Esophagus squamous epithelium (tissue), 5 donors: ENCODE measurements at regions not wholly inside any gene's neighbourhood (a gene's known extent, or its start where the extent isn't known, plus 50 kb on each side); places are given as distances from the start of the nearest gene placed in this dataset.

ENCODE experiments used
- DNase-seq: peaks from one replicate; lab custom pipeline; 2025; lab: John Stamatoyannopoulos, UW
- H3K27ac ChIP-seq, 4 donors: fragments of 200-600 bp; sonication (generic); one replicate each; pipeline ENCODE4 v1.5.1; 2016 to 2019; ENCODE audit warnings: mild to moderate bottlenecking in 1 of 4
- H3K27me3 ChIP-seq, 4 donors: fragments of 200-600 bp; sonication (generic); 1 replicate in 3 of 4; 2 replicates in 1 of 4; pipeline versions ENCODE4 v1.5.1 to v1.6.0; 2017 to 2021; ENCODE audit warnings: antibody characterized with exemption in 1 of 4
- H3K36me3 ChIP-seq, 3 donors: fragments of 200-600 bp; sonication (generic); one replicate each; pipeline ENCODE4 v1.5.1; 2016 to 2019
- H3K4me1 ChIP-seq, 3 donors: fragments of 200-600 bp; sonication (generic); one replicate each; pipeline ENCODE4 v1.5.1; 2017 to 2019
- H3K4me3 ChIP-seq, 4 donors: fragments of 200-600 bp; sonication (generic); 1 replicate in 3 of 4; 2 replicates in 1 of 4; pipeline ENCODE4 v1.5.1; 2016 to 2019; ENCODE audit warnings: mild to moderate bottlenecking in 2 of 4, moderate library complexity in 1 of 4
- H3K9me3 ChIP-seq, 3 donors: fragments of 200-600 bp; sonication (generic); one replicate each; pipeline ENCODE4 v1.5.1; 2016 to 2019
- POLR2A ChIP-seq, 4 donors: fragments of 450-650 bp; IDR thresholded peaks; one replicate each; pipeline ENCODE4 v1.6.1; 2017; ENCODE audit warnings: antibody characterized with exemption in 4 of 4, mild to moderate bottlenecking in 4 of 4, moderate library complexity in 3 of 4
- WGBS, 2 donors: methylation state at CpG; one replicate each; pipeline ENCODE4 v1.1.5; 2018; 5-methylcytosine and 5-hydroxymethylcytosine counted together
- intact Hi-C: fragments of 100-400 bp; cut with DNase I; formaldehyde crosslinking; loops from one replicate; pipeline ENCODE4 v1.15.0; 2022
- TF ChIP-seq, protein P1 (sequence below), 6 experiments: fragments of 450-650 bp in 4 of 6; fragments of 200-600 bp in 2 of 6; sonication (generic) in 2 of 6; IDR thresholded peaks; one replicate each; pipeline ENCODE4 v1.5.1; 2016 to 2019; ENCODE audit warnings: antibody characterized with exemption in 6 of 6, mild to moderate bottlenecking in 4 of 6, moderate library complexity in 4 of 6
- donor health status: DM: yes; HTN: yes; CAD: no.

DNA sequence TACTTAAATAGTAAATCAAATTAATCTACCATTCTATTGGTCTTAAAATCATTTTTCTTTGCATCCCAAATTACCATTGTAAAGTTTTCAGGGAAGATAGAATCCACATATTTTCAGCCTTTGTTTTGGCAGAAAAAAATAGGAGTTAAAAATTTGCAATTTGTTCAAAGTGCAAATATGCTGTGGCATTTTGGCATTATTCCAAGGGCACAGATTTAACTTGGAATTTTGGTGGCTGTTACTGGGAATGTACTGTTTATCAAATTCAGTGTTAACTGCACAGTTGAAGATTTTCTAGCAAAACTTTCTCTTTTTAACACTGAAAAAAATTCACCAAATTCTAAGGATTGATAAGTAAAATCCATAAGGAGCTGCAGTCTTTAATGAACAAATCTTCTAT lies 151.0 kb upstream of the HDAC9 start:
- Histone ChIP-seq H3K4me3 (no peak overlapping the region), H3K9me3 (no peaks in the 10 kb centered on the region), H3K27ac (no peak overlapping the region), H3K4me1 (no peaks in the 10 kb centered on the region), H3K36me3 (no peaks in the 10 kb centered on the region), H3K27me3 (no peaks in the 10 kb centered on the region)
- TF ChIP-seq, protein P1, sequence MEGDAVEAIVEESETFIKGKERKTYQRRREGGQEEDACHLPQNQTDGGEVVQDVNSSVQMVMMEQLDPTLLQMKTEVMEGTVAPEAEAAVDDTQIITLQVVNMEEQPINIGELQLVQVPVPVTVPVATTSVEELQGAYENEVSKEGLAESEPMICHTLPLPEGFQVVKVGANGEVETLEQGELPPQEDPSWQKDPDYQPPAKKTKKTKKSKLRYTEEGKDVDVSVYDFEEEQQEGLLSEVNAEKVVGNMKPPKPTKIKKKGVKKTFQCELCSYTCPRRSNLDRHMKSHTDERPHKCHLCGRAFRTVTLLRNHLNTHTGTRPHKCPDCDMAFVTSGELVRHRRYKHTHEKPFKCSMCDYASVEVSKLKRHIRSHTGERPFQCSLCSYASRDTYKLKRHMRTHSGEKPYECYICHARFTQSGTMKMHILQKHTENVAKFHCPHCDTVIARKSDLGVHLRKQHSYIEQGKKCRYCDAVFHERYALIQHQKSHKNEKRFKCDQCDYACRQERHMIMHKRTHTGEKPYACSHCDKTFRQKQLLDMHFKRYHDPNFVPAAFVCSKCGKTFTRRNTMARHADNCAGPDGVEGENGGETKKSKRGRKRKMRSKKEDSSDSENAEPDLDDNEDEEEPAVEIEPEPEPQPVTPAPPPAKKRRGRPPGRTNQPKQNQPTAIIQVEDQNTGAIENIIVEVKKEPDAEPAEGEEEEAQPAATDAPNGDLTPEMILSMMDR (IDR thresholded peaks at IDR 0.05): no peak
- no peak for TF ChIP-seq POLR2A (IDR thresholded peaks at IDR 0.05)
- intact Hi-C loops: no loop called here
- no peak for DNase-seq

DNA sequence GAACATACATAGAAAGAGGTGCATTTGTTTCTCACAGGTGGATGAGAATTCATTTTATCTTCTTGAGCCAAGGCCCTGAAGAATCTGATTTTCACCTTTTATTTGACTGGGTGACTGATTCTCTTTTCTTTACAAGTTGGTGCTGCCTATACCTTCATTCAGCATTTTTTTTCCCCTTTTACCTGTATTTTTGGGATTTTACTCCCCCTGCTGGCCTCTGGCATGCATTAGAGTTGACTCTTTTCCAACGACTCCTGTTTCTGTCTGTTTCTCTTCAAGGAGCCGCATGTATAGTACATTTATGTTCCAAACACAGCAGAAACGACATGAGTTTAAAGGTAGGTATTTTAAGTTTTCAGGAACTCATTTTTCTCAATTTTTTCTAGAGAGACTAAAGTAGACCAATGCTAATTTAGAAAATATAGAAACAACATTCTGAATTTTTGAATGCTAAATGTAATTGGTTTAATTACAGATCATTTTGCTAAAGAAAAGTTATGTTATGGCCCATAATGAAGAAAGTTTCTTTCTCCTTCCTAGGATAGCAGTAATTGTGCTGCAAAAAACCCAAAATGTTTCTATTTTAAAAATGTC lies 149.8 kb upstream of the HDAC9 start:
- intact Hi-C loops: no loop called here
- Histone ChIP-seq H3K4me1 (no peaks in the 10 kb centered on the region), H3K27ac (no peak overlapping the region), H3K27me3 (no peaks in the 10 kb centered on the region), H3K4me3 (no peak overlapping the region), H3K36me3 (no peaks in the 10 kb centered on the region), H3K9me3 (no peaks in the 10 kb centered on the region)
- no peak for DNase-seq
- no peak for TF ChIP-seq POLR2A (IDR thresholded peaks at IDR 0.05)
- TF ChIP-seq, protein P1 (IDR thresholded peaks at IDR 0.05): peak in 5 of 6 experiments; percentile 67 to 80 (median 69)
- WGBS, 2 donors: 13 to 20% methylated on average over 3 of the region's 3 CpGs

DNA sequence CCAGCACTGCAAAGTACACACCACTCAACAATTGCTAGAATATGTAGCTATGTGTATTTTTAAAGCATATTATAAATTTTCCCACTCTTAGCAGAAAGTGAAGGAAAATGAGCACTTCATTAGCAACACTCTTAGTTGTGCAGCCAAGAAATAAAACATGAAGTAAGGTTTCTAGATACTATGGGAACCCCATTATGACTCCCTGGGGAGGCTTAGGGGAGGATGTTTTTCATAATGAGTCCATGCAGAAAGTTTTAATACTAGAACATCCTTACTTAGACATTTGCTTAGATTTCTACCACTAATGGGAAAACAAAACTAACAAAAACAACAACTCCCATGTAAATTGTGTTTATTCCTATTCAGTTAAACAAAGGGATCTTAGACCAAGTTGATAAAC lies 148.4 kb upstream of the HDAC9 start:
- Histone ChIP-seq H3K27me3 (no peaks in the 10 kb centered on the region), H3K27ac (no peak overlapping the region), H3K9me3 (no peaks in the 10 kb centered on the region), H3K4me3 (no peak overlapping the region), H3K4me1 (no peaks in the 10 kb centered on the region), H3K36me3 (no peaks in the 10 kb centered on the region)
- DNase-seq: no peak
- intact Hi-C loops: no loop called here
- TF ChIP-seq POLR2A (IDR thresholded peaks at IDR 0.05): no peak
- TF ChIP-seq, protein P1 (IDR thresholded peaks at IDR 0.05): no peak

DNA sequence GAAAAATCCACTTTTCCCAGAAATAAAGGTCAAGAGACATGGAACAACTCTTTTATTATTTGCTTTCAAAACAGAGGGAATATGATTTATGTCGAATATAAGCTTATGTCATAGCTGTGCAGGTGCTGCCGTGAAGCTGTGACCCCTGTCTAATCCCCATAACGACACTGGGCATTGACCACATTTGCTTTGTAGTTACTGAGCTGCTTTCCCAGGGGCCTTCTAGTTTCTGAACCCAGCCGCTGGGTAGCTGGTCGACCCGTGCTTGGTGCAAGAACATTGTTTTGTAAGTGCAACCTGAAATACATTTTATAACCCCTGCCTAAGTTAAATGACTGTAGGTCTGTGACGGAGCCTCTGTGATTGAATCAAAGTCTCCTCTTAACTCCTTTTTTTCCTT lies 144.9 kb upstream of the HDAC9 start:
- H3K9me3 ChIP-seq: no peaks in the 10 kb centered on the region
- peaks cover 0 to 2% (median 0%) of the 10 kb centered on the region in 3 donors for H3K4me1 ChIP-seq
- WGBS, 2 donors: 69 to 73% methylated on average over 6 to 7 of the region's 7 CpGs
- H3K27ac ChIP-seq: no peak overlapping the region
- no peaks in the 10 kb centered on the region for H3K27me3 ChIP-seq
- intact Hi-C loops: loop anchor here (5.0 kb wide), 1 partner anchor 222 kb away; no protein-coding TSS in a partner anchor
- TF ChIP-seq, protein P1 (IDR thresholded peaks at IDR 0.05): no peak
- TF ChIP-seq POLR2A (IDR thresholded peaks at IDR 0.05): no peak
- DNase-seq: no peak
- H3K36me3 ChIP-seq: no peaks in the 10 kb centered on the region
- H3K4me3 ChIP-seq: no peak overlapping the region

DNA sequence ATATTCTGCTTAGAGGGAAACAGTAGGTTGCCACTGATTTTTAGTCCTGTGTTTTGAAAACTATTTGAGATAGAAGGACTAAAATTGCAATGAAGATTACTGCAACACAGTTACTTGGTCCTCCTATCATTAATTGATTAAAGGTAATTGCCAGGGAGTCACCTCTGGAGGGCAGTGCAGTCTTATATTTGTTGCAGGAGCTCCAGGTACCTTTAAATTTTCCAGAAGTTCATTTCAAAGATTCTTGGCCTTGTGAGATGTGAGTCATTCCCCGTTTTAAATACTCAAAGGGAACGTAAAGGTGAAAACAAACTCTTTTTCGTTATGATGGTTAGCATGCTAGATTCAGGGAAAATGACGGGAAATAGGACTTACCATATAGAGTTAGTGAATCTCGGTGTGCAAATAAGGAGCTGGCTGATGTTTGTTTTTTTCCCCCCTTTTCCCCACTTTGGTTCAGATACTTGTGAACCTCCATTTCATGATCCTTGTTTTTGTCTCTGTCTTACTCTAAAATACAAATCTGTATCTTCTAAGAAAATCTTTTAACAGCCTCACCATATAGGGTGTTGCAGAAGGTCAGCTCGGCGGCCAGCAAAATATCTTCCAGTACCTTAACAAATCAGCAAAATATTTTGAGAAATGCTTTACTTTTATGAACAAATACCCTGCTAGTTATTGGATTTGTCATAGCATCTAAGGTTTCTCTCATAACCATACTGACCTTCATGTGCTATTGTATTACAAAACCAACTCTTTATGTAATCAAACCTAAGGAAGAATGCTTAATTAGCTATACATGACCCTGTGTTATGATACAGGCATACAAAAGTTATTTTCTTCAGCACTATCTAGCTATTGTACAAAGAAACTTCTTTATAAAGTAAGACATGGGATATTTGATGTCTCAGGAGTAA lies 143.0 kb upstream of the HDAC9 start:
- Histone ChIP-seq H3K27ac (no peak overlapping the region), H3K4me3 (no peak overlapping the region), H3K27me3 (no peaks in the 10 kb centered on the region), H3K9me3 (no peaks in the 10 kb centered on the region), H3K36me3 (no peaks in the 10 kb centered on the region), H3K4me1 (peaks cover 0 to 5% (median 0%) of the 10 kb centered on the region in 3 donors)
- WGBS, 2 donors: 50% methylated on average over 7 of the region's 7 CpGs
- no peak for DNase-seq
- TF ChIP-seq POLR2A (IDR thresholded peaks at IDR 0.05): no peak
- TF ChIP-seq, protein P1 (IDR thresholded peaks at IDR 0.05): peak; percentile 25 to 70 (median 50)
- intact Hi-C loops: loop anchor here (5.0 kb wide), 1 partner anchor 220 kb away; no protein-coding TSS in a partner anchor
